NB4 (cell line): ENCODE measurements at regions not wholly inside any gene's neighbourhood (a gene's known extent, or its start where the extent isn't known, plus 50 kb on each side); places are given as distances from the start of the nearest gene placed in this dataset.

Experiments used
- CTCF ChIP-seq: IDR thresholded peaks from one replicate; pipeline ENCODE4 v1.5.1; 2012; ENCODE audit warnings: low read depth, low read length
- POLR2A ChIP-seq: IDR thresholded peaks from 2 replicates; pipeline ENCODE4 v1.6.1; 2011; ENCODE audit warnings: mild to moderate bottlenecking; ENCODE audit not compliant: insufficient read length; ENCODE audit errors: extremely low read depth
- TF ChIP-seq, protein P1 (sequence below): IDR thresholded peaks from 2 replicates; pipeline ENCODE4 v1.6.1; 2011; ENCODE audit warnings: low read depth, low read length

DNA sequence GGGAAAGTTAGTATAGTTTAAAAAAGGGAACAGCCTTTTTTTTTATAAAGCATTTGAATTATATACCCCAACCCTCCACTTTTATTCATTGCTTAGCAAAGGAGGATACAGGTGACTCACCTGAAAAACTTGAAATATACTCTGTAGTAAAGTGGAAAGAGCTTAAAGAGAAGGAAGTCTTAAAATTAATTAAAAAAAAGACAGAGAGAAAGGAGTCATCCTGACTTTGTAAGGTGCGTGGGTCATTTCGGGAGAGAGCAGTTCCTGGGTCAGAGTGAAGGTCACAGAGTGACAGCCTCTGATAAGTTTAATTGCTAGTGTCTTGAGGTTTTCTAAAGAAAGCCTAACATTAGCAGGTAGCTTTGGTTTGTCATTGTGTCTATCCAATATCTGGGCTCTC is 310.3 kb downstream of the KLF5 start:
- no peak for TF ChIP-seq CTCF
- no peak for TF ChIP-seq POLR2A
- TF ChIP-seq, protein P1, sequence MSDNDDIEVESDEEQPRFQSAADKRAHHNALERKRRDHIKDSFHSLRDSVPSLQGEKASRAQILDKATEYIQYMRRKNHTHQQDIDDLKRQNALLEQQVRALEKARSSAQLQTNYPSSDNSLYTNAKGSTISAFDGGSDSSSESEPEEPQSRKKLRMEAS = no peak
